T-helper 2 cell treated with Interferon-gamma antibody and Interleukin-4, amounts not matched to agents 100 ng/mL and 5 ng/mL, for 36 hours (primary cell): ENCODE measurements at regions not wholly inside any gene's neighbourhood (a gene's known extent, or its start where the extent isn't known, plus 50 kb on each side); places are given as distances from the start of the nearest gene placed in this dataset.

ENCODE experiments used
- intact Hi-C: fragments of 100-400 bp; cut with micrococcal nuclease; formaldehyde crosslinking; loops from one replicate; pipeline ENCODE4 v1.15.1; 2023

DNA sequence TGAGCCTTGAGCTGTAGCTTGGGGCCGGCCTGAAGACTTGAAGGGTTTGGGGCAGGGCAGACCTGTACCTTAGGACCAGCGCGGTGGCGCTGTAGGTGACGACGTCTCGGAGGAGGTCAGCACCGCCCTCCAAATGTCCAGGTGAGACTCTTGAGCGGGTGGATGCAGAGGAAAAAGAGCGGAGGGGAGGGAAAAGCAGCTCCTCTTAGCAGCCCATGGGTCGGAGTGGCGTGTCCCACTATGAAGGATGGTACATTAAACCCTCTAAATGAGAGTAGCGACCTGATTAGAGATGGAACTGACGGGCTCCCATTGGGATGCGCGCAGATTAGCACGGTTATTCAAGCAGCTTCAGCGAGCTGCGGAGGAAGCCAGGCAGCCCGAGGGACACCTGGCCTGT lies 77.0 kb upstream of the MAP1LC3B2 start:
- intact Hi-C loops = no loop called here

DNA sequence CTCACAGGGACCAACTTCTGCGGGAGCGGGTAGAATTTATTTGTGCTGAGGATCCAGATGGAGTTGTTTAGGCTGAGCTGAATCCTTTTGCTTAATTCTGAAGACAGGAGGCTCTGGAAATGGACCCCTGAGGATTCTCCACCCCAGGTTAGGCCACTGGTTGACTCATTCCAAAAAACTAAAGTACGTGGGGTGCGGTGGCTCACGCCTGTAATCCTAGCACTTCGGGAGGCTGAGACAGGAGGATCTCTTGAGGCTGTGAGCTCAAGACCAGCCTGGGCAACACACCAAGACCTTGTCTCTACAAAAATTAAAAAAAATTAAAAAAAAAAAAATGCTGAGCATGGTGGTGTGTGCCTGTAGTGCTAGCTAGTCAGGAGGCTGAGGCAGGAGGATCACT lies 76.3 kb upstream of the MAP1LC3B2 start:
- intact Hi-C loops = no loop called here

DNA sequence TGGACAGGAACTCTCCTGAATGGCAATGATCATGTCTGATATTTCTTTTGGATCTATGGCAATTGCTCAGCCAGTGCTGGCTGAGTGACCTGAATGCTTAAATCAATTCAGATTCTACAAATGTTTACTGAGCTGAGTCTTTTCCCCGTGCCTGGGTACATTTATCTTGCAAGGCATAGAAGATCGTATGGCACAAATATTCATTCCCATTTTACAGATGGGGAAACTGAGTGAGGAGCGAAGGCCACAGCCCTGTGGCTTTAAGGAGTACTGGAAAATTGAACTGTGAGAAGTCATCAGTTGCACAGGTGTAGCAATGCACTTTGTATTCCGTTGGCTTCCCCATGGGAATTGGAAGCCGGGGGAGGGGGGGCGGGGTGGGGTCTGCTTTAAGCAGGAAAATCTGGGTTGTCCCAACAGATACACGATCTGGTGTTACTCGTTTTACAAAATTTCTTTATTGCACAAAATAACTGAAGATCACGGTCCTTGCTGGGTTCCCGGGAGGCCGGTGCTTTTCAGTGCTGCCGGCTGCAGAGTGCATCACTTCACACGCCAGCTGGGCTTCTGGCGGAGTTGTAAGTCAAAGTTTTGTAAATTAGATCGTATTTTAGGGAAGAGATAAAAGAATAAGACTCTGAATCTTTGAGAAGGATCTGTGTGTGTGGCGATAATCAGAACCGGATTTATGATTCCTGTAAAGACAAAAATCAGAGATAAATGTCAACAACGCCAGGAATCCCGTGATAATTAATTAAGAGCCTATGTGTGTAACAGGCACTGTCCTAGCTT lies 75.0 kb upstream of the MAP1LC3B2 start:
- intact Hi-C loops = no loop called here

DNA sequence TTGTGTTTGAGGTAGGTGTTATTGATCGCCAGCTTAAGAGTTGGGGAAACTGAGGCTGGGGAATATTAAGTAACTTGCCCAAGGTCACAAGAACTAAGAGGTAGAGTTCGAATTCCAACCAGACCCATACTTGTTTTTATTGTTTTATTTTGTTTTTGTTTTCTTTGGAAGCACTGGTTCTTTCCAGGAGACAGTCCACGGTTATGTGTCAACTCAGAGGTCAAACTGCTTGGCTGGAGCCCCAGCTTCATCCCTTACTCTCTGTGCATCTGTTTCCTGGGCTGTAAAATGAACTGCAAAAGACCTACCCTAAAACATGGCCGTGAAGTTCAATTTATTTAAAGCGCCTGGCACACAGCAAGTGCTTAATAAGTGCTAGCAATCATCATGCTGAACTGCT lies 74.4 kb upstream of the MAP1LC3B2 start:
- intact Hi-C loops = no loop called here

- intact Hi-C loops = no loop called here
These were observed 70.1 kb upstream of the MAP1LC3B2 start for GRCh38 chr12:116489116-116489515.

GRCh38 chr12:116490471-116490870 lies 68.7 kb upstream of the MAP1LC3B2 start:
- intact Hi-C loops = no loop called here

GRCh38 chr12:116492703-116493324 lies 66.4 kb upstream of the MAP1LC3B2 start:
- intact Hi-C loops = no loop called here

DNA sequence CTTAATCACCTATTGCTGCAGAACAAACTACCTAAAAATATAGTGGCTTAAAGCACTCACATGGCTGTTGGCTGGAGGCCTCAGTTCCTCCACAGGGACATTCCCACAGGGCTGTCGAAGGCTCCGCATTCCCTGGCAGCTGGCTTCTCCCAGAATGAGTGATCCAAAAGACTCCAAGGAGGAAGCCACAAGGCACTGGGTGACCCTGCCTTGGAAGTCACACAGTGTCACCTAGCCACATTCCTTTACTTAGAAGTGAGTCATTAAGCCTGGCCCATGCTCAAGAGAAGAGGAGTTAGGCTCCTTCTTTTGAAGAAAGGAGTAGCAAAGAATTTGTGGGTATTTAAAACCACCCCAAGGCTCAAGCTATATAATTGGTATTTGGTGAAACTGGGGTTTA lies 63.9 kb upstream of the MAP1LC3B2 start:
- intact Hi-C loops = no loop called here

- intact Hi-C loops = no loop called here
These were observed 62.1 kb upstream of the MAP1LC3B2 start for GRCh38 chr12:116497051-116497591.

GRCh38 chr12:116498471-116498870 lies 60.7 kb upstream of the MAP1LC3B2 start:
- intact Hi-C loops = no loop called here

DNA sequence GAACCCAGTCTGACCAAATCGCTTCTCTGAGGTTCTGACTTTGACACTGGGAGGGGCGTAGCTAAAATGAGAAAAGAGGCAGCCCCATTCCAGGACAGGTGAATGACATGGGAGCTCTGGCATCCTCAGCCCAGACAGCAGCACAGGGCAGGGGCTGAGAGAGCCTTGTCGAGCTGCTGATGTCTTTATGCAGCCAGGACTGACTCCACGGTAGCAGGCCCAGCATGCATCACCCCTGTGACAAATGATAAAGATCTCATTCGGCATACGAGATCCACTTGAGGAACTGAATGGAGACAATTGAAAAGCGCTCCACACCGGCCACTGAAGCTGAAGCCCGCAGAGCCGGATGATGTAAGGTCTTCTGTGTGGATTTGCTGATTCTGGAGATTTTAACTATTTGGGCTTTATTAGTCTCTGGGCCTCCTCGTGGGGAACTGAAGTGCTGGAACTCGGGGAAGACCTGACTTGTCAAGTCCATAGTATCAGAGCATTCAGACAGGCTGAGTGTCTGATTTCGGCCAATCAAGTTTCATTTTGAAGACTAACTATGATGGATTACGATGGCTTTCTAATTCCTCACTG lies 56.9 kb upstream of the MAP1LC3B2 start:
- intact Hi-C loops = no loop called here

- intact Hi-C loops = no loop called here
These were observed 56.1 kb upstream of the MAP1LC3B2 start for GRCh38 chr12:116502989-116503496.

DNA sequence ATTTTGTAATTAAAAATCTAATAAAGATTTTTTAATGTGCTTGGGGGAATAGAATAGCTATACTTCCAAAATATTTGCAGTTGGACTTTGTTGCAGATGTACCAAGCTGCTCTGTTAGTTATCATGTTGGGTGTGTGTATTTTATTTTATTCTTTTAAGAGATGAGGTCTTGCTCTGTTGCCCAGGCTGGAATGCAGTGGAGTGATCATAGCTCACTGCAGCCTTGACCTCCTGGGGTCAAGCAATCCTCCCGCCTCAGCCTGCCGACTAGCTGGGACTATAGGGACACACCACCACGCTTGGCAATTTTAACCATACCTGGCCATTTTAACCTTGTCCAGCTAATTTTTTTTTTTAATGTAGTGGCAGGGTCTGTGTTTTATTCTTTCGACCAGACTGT lies 54.7 kb upstream of the MAP1LC3B2 start:
- intact Hi-C loops = no loop called here

DNA sequence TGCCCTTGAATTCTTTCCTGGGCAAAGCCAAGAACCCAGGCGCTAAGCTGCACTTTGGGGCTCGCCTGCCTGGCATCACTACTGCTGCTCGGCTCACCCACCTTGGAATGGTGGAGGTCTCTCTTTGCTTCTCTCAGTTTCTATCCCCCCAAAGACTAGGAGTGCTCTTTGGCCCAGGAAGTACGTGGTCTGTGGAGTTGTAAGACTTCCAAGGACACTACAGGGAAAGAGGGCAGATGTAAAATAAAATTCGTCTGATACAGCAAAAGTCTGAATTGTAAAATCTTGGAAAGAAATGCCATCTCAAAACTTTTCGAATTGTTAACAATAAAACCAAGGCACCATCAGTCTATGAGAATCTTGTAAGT lies 52.5 kb upstream of the MAP1LC3B2 start:
- intact Hi-C loops = no loop called here

- intact Hi-C loops = no loop called here
These were observed 50.7 kb upstream of the MAP1LC3B2 start for GRCh38 chr12:116508145-116509121.
